ENCODE measurements at regions not wholly inside any gene's neighbourhood (a gene's known extent, or its start where the extent isn't known, plus 50 kb on each side); places are given as distances from the start of the nearest gene placed in this dataset.

- no peak for TF ChIP-seq POLR2AphosphoS5 (IDR thresholded peaks at IDR 0.05; ENCODE audit: low read depth, low read length)
- no peak for TF ChIP-seq TAF1 (IDR thresholded peaks at IDR 0.05; ENCODE audit: borderline replicate concordance, insufficient read depth, low read length)
- TF ChIP-seq FOXP2 (optimal IDR thresholded peaks at IDR 0.05; ENCODE audit: borderline replicate concordance, extremely low read depth, extremely low read length, insufficient read depth): no peak
Measured at GRCh38 chr5:81883371-81883770, 88.5 kb upstream of the ATG10 start.

Data from PFSK-1 (cell line).